GM12891 (cell line): ENCODE measurements at regions not wholly inside any gene's neighbourhood (a gene's known extent, or its start where the extent isn't known, plus 50 kb on each side); places are given as distances from the start of the nearest gene placed in this dataset.

ENCODE experiments used
- DNase-seq: peaks from one replicate; pipeline ENCODE4 v3.0.0; 2011; ENCODE audit warnings: low spot score; ENCODE audit not compliant: insufficient read length
- FAIRE-seq: peaks from 2 replicates; lab custom pipeline; 2011; peaks lifted over from hg19 to GRCh38; lab: Jason Lieb, UNC
- PAX5 ChIP-seq: IDR thresholded peaks from 2 replicates; pipeline ENCODE4 v1.6.1; 2011; ENCODE audit warnings: low read length, moderate library complexity, mild to moderate bottlenecking; ENCODE audit not compliant: insufficient read depth, severe bottlenecking
- POLR2A ChIP-seq: IDR thresholded peaks from 2 replicates; pipeline ENCODE4 v1.6.1; 2011; ENCODE audit warnings: low read depth, low read length, control low read depth
- POLR2AphosphoS5 ChIP-seq: IDR thresholded peaks from 2 replicates; pipeline ENCODE4 v1.6.1; 2011; ENCODE audit warnings: low read depth, low read length, control low read depth
- POU2F2 ChIP-seq: IDR thresholded peaks from 2 replicates; pipeline ENCODE4 v1.6.1; 2011; ENCODE audit warnings: low read depth, mild to moderate bottlenecking, control low read depth, low read length, moderate library complexity
- SPI1 ChIP-seq: IDR thresholded peaks from 2 replicates; pipeline ENCODE4 v1.6.1; 2011; ENCODE audit warnings: low read depth, low read length, control low read depth
- TAF1 ChIP-seq: IDR thresholded peaks from 2 replicates; pipeline ENCODE4 v1.6.1; 2011; ENCODE audit warnings: low read depth, low read length, control low read depth

DNA sequence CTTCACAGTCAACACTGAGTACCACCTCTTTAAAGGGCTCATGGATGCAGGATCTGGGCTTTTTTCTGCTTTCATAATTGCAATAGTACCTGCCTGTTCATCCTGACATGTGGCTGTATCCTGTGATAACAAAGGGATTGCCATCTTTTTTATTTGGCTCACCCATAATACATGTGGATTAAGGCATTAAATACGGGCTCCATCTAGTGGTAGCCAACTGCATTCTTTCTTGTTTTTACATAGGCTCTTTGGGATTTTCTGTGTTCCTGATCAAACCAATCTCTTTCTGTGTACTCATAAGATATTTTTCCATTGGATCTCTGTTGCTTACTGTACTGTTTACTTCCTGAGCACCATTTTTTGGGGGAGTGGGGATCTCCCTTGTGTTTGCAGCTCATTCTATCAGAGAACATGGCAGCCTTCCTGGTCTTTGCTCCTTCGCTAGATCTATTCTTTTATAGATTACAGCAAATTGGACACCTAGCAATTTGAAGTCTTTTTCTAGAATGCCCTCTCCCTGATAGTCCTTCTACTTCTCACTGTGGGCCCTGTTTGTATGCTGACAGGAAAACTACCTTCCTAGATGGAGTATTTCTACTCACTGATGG is 723.4 kb upstream of the MDGA2 start:
- FAIRE-seq = peak; percentile 5
- TF ChIP-seq POLR2AphosphoS5 (no peak), SPI1 (no peak), PAX5 (no peak), POU2F2 (no peak), POLR2A (no peak), TAF1 (no peak)
- no peak for DNase-seq

DNA sequence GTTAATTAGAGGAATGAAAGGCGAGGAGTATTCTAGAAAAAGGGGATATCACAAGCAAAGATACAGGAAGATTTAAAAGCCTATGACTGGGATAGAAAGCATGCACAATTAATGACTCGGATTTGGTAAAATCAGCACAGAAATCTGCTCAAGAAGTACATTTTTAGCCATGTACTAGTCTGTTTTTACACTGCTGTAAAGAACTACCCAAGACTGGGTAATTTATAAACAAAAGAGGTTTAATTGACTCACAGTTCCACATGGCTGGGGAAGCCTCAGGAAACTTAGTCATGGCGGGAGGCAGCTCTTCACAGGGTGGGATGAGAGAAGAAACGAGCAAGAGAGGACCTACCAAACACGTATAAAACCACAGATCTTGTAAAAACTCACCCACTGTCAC is 716.3 kb upstream of the MDGA2 start:
- FAIRE-seq (no peak), DNase-seq (no peak)
- TF ChIP-seq POU2F2 (no peak), POLR2A (no peak), PAX5 (no peak), SPI1 (no peak), TAF1 (no peak), POLR2AphosphoS5 (no peak)

DNA sequence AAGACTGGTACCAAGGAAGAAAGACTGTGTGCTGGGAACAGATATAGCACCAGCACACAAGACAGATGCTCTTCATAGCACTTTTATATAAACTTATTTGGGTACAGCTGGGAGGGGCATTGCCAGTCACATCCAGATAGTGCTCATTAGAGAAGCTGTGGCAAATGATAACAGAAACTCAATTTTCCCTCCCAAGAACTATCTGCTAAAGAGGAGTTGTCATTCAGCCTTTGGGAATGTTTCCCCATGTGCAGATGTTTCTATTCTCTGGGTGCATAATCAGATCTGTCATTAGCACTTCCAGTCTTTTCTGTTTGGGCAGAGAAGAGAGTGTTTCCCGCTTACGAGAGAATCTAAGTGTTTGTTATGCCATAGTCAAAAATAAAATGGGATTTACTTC is 714.9 kb upstream of the MDGA2 start:
- FAIRE-seq = no peak
- DNase-seq = no peak
- TF ChIP-seq PAX5 (no peak), POLR2A (no peak), POU2F2 (no peak), SPI1 (no peak), POLR2AphosphoS5 (no peak), TAF1 (no peak)

DNA sequence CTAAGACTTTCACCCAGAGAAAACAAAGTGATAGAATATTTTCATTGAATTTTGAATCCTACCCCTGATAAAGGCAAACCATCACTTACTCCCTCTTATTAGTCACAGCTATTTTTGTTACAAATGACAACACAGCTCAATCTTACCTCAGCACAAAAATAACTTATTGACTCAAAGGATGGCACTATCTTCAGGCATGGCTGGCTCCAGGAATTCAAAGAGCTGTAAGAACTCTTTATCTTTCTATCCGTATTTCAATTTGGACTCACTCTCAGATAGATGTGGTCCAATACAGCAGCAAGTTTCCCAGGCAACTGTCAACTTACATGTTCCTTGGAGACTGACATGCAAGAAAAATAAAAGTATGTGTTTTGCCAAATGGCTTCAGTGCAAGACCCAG is 709.4 kb upstream of the MDGA2 start:
- no peak for DNase-seq
- no peak for FAIRE-seq
- TF ChIP-seq POLR2A (no peak), POU2F2 (no peak), SPI1 (no peak), PAX5 (no peak), POLR2AphosphoS5 (no peak), TAF1 (no peak)

DNA sequence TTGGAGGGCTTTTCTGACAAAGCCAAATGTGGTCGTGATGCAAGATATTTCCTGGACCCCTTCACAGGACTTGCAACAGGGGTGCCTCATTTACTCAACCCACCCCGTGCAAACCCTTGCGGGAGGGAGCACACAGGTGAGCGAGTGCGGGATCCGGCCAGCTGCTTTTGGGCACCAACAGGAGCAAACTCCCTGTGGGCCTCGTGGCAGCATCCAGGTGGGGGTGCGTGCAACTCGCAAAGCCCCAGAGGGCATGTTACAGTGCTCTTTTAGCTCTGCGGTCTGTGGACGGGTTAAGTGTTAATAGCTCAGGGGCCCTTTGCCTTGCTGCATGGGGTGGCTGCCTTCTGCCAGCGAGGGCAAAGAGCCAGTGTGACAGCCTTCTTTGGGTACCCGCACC is 707.6 kb upstream of the MDGA2 start:
- TF ChIP-seq POLR2A (no peak), POLR2AphosphoS5 (no peak), SPI1 (no peak), PAX5 (no peak), POU2F2 (no peak), TAF1 (no peak)
- DNase-seq (no peak), FAIRE-seq (no peak)

DNA sequence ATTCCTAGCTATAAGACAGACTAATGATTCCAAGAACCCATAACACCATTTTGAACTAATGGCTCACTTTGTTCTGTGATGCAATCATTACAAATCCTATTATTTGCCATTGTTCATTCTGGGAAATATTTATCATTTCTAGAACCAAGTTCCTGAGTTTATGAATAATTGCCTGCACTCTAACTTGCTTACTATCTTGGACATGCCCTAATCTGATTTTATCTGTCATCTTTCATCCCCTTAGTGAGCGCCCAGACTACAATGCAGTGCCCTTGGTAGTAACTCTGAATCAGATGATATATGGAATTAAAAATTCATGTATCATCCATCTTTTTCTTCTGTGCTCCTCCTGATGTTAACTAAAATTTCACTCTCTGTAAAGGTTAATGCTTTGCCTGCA is 703.1 kb upstream of the MDGA2 start:
- DNase-seq (no peak), FAIRE-seq (no peak)
- TF ChIP-seq POLR2AphosphoS5 (no peak), POLR2A (no peak), SPI1 (no peak), TAF1 (no peak), PAX5 (no peak), POU2F2 (no peak)

DNA sequence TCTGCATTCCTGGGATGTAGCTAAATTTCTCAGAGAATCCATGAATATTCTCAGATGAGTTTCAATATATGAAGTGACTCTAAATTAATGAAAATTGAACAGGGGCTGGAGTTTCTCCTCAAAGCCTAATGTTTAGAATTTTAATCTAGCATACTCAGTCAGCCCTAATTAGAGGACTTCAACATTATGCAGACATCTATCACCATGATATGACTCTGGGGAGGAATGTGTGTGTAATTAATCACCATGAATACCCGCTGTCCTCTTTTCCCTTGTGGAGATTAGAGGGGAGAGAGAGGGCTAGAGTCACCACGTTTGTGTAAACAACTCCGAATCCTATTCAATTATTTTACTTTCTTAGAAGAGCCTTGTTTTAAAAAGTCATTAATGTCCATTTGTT is 698.6 kb upstream of the MDGA2 start:
- DNase-seq = no peak
- no peak for TF ChIP-seq POLR2A
- TF ChIP-seq POLR2AphosphoS5 = no peak
- TF ChIP-seq PAX5 = no peak
- no peak for TF ChIP-seq POU2F2
- TF ChIP-seq TAF1 = no peak
- TF ChIP-seq SPI1 = no peak
- FAIRE-seq = no peak

DNA sequence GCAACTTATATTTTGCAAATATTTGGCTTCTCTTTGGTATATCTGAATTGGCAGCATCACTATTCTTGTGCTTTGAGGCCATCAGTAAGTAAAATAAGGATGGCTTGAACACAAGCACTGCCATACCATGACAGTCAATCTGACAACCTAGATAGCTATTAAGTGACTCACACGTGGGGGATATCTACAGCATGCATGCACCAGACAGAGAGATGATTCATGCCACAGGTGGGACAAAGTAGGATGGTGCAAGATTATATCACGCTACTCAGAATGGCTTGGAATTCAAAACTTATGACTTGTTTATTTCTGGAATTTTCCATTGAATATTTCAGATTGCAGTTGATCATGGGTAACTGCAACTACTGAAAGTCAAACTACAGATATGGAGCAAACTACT is 675.6 kb upstream of the MDGA2 start:
- TF ChIP-seq POU2F2 (no peak), TAF1 (no peak), POLR2AphosphoS5 (no peak), PAX5 (no peak), POLR2A (no peak), SPI1 (no peak)
- no peak for DNase-seq
- FAIRE-seq = no peak

DNA sequence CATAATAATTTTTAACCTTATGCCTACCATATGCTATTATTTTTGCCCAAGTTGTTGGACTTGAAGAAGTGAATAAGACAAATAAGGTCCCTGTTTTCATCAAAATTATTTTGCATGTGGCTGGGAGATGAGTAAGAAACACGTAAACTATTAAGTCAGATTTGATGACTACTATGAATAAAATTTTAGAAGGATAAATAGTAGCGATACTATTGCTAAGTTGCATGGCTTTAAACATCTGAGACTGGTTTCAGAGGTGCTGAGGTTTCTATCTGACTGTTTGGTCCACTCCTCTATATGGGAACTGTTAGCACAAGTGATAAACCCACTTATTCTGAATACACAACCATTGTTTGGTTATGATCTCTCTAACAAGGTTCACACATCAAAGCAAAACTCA is 674.3 kb upstream of the MDGA2 start:
- no peak for FAIRE-seq
- TF ChIP-seq POU2F2 (no peak), POLR2AphosphoS5 (no peak), TAF1 (no peak), SPI1 (no peak), PAX5 (no peak), POLR2A (no peak)
- DNase-seq = no peak

DNA sequence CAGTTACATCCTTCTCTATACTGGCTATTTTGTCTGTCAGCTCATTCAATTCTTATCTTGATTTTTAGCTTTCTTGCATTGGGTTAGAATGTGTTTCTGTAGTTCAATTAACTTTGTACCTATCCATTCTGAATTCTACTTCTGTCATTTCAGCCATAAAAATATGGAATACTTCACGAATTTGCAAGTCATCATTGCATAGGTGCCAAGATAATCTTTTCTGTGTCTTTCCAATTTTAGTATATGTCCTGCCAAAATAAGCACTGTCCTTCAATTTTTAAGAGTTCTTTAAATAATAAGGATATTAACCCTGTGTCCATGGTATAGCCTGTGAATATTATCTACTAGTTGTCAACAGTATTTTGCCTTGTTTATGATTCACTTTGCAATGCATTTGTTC is 665.7 kb upstream of the MDGA2 start:
- DNase-seq (no peak), FAIRE-seq (no peak)
- TF ChIP-seq POLR2AphosphoS5 = no peak
- TF ChIP-seq SPI1 = no peak
- TF ChIP-seq PAX5 = no peak
- no peak for TF ChIP-seq POLR2A
- TF ChIP-seq POU2F2 = no peak
- no peak for TF ChIP-seq TAF1

DNA sequence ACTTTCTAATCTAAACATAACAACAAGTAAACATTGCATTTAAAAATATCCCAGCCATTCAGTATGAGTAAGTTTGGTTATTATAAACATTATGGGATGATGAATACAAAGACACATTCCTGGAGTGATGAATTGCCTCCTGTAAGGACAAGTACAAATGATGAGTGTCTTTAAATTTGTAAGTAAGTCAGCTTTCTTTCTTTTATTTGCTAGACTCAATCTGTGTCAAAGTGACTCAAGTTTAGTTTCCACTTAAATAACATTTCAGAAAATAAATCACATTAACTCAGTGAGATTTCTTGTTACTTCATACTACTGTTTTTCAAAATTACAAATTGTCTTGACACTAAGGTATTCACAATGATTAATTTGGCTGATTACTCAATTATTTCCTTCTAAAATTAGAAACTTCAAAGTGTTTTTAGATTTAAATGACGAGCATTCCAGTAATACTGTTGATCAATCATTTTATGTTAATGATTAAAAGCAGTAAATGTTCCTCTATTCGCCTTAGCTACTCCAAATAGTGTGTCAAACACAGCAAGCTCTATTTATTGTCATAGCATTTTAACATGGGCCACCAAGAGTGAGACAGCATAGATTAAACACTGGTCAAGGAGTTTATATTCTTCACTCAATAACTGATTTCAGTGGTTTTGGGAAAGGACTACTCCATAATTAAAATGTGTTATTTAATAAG is 658.0 kb upstream of the MDGA2 start:
- no peak for TF ChIP-seq POLR2A
- TF ChIP-seq POLR2AphosphoS5 = no peak
- TF ChIP-seq PAX5 = no peak
- TF ChIP-seq TAF1 = no peak
- TF ChIP-seq SPI1 = no peak
- TF ChIP-seq POU2F2 = no peak
- DNase-seq (no peak), FAIRE-seq (no peak)
